K562 (cell line): ENCODE measurements at regions not wholly inside any gene's neighbourhood (a gene's known extent, or its start where the extent isn't known, plus 50 kb on each side); places are given as distances from the start of the nearest gene placed in this dataset.
A peak's percentile ranks its signal among the peaks of the same experiment; 100 is the strongest.

Experiments
- BRD4 ChIP-seq: fragments of 200-600 bp; sonication (generic); IDR thresholded peaks from 2 replicates; pipeline ENCODE4 v1.6.1; 2017; ENCODE audit warnings: inconsistent platforms
- DNMT1 ChIP-seq: fragments of 450-650 bp; IDR thresholded peaks from 2 replicates; pipeline ENCODE4 v1.6.1; 2016; ENCODE audit warnings: antibody characterized with exemption, mild to moderate bottlenecking
- HCFC1 ChIP-seq: IDR thresholded peaks from 2 replicates; pipeline ENCODE4 v1.6.1; 2012; ENCODE audit warnings: low read depth, low read length, improper control_type of control experiment
- HDAC1 ChIP-seq, 2 experiments: fragments of 450-650 bp; IDR thresholded peaks; 2 replicates each; pipeline ENCODE4 v1.6.1; 2016 to 2017; ENCODE audit warnings: inconsistent platforms in 1 of 2, mild to moderate bottlenecking in 1 of 2, moderate library complexity in 1 of 2
- HMGN3 ChIP-seq: IDR thresholded peaks from 2 replicates; pipeline ENCODE4 v1.6.1; 2011; ENCODE audit warnings: borderline replicate concordance, low read depth, mild to moderate bottlenecking, mixed read lengths, low read length; ENCODE audit not compliant: insufficient read length; ENCODE audit errors: extremely low read depth
- KDM5B ChIP-seq: fragments of 200-600 bp; sonication (generic); IDR thresholded peaks from 2 replicates; pipeline ENCODE4 v1.6.1; 2012; ENCODE audit warnings: low read depth, mild to moderate bottlenecking, moderate library complexity, low read length, control low read depth, inconsistent platforms; ENCODE audit not compliant: insufficient replicate concordance
- L3MBTL2 ChIP-seq: fragments of 450-650 bp; IDR thresholded peaks from 2 replicates; pipeline ENCODE4 v1.6.1; 2016; ENCODE audit warnings: mild to moderate bottlenecking, moderate library complexity
- MAFG ChIP-seq: fragments of 450-650 bp; conservative IDR thresholded peaks from 2 replicates; pipeline ENCODE4 v1.6.1; 2016; ENCODE audit warnings: missing genetic modification characterization, missing compliant biosample characterization
- MAZ ChIP-seq, 2 experiments: fragments of 450-650 bp in 1 of 2; sonication (generic) in 1 of 2; formaldehyde crosslinking; IDR thresholded peaks in 1 of 2; conservative IDR thresholded peaks in 1 of 2; 2 replicates each; pipeline versions ENCODE4 v1.4.0 to v1.5.0; 2020; ENCODE audit warnings: mild to moderate bottlenecking in 1 of 2, missing genetic modification reagents in 1 of 2
- PRDM10 ChIP-seq: fragments of 450-650 bp; IDR thresholded peaks from 2 replicates; pipeline ENCODE4 v1.6.1; 2018; ENCODE audit not compliant: partially characterized antibody
- SMARCA5 ChIP-seq: fragments of 450-650 bp; IDR thresholded peaks from 2 replicates; pipeline ENCODE4 v1.6.1; 2016
- YY1 ChIP-seq, 3 experiments: IDR thresholded peaks; 2 replicates each; pipeline ENCODE4 v1.6.1; 2011; ENCODE audit warnings: low read length in 2 of 3, mild to moderate bottlenecking in 2 of 3, moderate library complexity in 2 of 3, borderline replicate concordance in 1 of 3, control low read depth in 1 of 3, low read depth in 1 of 3; ENCODE audit not compliant: insufficient read depth in 3 of 3, insufficient replicate concordance in 2 of 3, control insufficient read depth in 1 of 3, insufficient read length in 1 of 3; ENCODE audit errors: extremely low read depth in 1 of 3
- ZKSCAN3 ChIP-seq: fragments of 250-450 bp; sonication (Bioruptor Pico); IDR thresholded peaks from 2 replicates; pipeline ENCODE4 v1.4.0; 2020
- ZNF263 ChIP-seq: sonication (generic); formaldehyde crosslinking; IDR thresholded peaks from 2 replicates; pipeline ENCODE4 v1.8.0; 2022; ENCODE audit warnings: mild to moderate bottlenecking, missing genetic modification reagents, borderline replicate concordance
- ZNF609 ChIP-seq: sonication (generic); formaldehyde crosslinking; IDR thresholded peaks from 2 replicates; pipeline ENCODE4 v1.8.1; 2023; ENCODE audit warnings: missing genetic modification reagents, mild to moderate bottlenecking, borderline replicate concordance
- TF ChIP-seq, protein P1 (sequence below): fragments of 200-800 bp; sonication (Bioruptor generic); IDR thresholded peaks from 2 replicates; pipeline ENCODE4 v1.6.1; 2017; ENCODE audit warnings: missing genetic modification characterization, missing compliant biosample characterization
- TF ChIP-seq, protein P2 (sequence below): fragments of 250-450 bp; sonication (Bioruptor Pico); IDR thresholded peaks from 2 replicates; pipeline ENCODE4 v1.5.0; 2021

- TF ChIP-seq PRDM10: peak; percentile 58
- TF ChIP-seq HCFC1: no peak
- no peak for TF ChIP-seq ZKSCAN3 (CRISPR knock-in tag)
- no peak for TF ChIP-seq SMARCA5
- no peak for TF ChIP-seq ZNF609 (CRISPR knock-in tag)
- TF ChIP-seq, protein P1, sequence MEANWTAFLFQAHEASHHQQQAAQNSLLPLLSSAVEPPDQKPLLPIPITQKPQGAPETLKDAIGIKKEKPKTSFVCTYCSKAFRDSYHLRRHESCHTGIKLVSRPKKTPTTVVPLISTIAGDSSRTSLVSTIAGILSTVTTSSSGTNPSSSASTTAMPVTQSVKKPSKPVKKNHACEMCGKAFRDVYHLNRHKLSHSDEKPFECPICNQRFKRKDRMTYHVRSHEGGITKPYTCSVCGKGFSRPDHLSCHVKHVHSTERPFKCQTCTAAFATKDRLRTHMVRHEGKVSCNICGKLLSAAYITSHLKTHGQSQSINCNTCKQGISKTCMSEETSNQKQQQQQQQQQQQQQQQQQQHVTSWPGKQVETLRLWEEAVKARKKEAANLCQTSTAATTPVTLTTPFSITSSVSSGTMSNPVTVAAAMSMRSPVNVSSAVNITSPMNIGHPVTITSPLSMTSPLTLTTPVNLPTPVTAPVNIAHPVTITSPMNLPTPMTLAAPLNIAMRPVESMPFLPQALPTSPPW (CRISPR knock-in tag): 0 out of 2 replicates have a peak, but pooled peaks have one; percentile 17
- TF ChIP-seq BRD4: no peak
- 0 out of 4 replicates have a peak, but pooled peaks of 1 of the 2 experiments have one; percentile 26 for TF ChIP-seq HDAC1 (IDR thresholded peaks at IDR 0.05)
- TF ChIP-seq, protein P2, sequence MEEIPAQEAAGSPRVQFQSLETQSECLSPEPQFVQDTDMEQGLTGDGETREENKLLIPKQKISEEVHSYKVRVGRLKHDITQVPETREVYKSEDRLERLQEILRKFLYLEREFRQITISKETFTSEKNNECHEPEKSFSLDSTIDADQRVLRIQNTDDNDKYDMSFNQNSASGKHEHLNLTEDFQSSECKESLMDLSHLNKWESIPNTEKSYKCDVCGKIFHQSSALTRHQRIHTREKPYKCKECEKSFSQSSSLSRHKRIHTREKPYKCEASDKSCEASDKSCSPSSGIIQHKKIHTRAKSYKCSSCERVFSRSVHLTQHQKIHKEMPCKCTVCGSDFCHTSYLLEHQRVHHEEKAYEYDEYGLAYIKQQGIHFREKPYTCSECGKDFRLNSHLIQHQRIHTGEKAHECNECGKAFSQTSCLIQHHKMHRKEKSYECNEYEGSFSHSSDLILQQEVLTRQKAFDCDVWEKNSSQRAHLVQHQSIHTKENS (CRISPR knock-in tag): no peak
- TF ChIP-seq L3MBTL2: no peak
- peak in 1 of 3 experiments; percentile 2 for TF ChIP-seq YY1 (IDR thresholded peaks at IDR 0.05; ENCODE audit: borderline replicate concordance in 1 of 3, control insufficient read depth in 1 of 3, extremely low read depth in 1 of 3, insufficient read depth in 3 of 3, insufficient read length in 1 of 3, insufficient replicate concordance in 2 of 3, low read depth in 1 of 3, low read length in 2 of 3)
- no peak for TF ChIP-seq MAFG (tag)
- no peak for TF ChIP-seq HMGN3
- no peak for TF ChIP-seq KDM5B
- TF ChIP-seq ZNF263 (CRISPR knock-in tag): no peak
- TF ChIP-seq DNMT1: no peak
- TF ChIP-seq MAZ (CRISPR knock-in tag; conservative IDR thresholded peaks at IDR 0.05 in 1 of 2, IDR thresholded peaks at IDR 0.05 in 1 of 2): no peak
These were observed 87.6 kb upstream of the LINC01488 start (continued) for GRCh38 chr11:69393865-69394233.
